ENCODE measurements at regions not wholly inside any gene's neighbourhood (a gene's known extent, or its start where the extent isn't known, plus 50 kb on each side); places are given as distances from the start of the nearest gene placed in this dataset.

GRCh38 chr2:104502901-104503300, 351.0 kb upstream of the POU3F3 start:
- Mint-ChIP-seq H3K27ac (no peak overlapping the region), H3K36me3 (no peaks in the 10 kb centered on the region), H3K9me3 (peaks cover 0 to 2% (median 0%) of the 10 kb centered on the region in 7 donors), H3K4me1 (no peaks in the 10 kb centered on the region), H3K4me3 (no peak overlapping the region), H3K27me3 (ENCODE audit: low read depth in 3 of 3) (peaks cover under 1 to 2% (median 2%) of the 10 kb centered on the region in 3 donors)
- H3K9me3 ChIP-seq (replicated peaks in 1 of 2; ENCODE audit: control insufficient read depth in 1 of 2, insufficient read depth in 1 of 2, low read length in 2 of 2) = no peaks in the 10 kb centered on the region
- no peak overlapping the region for H3K4me3 ChIP-seq (replicated peaks in 1 of 3; ENCODE audit: low read depth in 2 of 3, low read length in 3 of 3)
- TF ChIP-seq, protein P1, sequence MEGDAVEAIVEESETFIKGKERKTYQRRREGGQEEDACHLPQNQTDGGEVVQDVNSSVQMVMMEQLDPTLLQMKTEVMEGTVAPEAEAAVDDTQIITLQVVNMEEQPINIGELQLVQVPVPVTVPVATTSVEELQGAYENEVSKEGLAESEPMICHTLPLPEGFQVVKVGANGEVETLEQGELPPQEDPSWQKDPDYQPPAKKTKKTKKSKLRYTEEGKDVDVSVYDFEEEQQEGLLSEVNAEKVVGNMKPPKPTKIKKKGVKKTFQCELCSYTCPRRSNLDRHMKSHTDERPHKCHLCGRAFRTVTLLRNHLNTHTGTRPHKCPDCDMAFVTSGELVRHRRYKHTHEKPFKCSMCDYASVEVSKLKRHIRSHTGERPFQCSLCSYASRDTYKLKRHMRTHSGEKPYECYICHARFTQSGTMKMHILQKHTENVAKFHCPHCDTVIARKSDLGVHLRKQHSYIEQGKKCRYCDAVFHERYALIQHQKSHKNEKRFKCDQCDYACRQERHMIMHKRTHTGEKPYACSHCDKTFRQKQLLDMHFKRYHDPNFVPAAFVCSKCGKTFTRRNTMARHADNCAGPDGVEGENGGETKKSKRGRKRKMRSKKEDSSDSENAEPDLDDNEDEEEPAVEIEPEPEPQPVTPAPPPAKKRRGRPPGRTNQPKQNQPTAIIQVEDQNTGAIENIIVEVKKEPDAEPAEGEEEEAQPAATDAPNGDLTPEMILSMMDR (IDR thresholded peaks at IDR 0.05) = no peak
- H3K27me3 ChIP-seq (ENCODE audit: control insufficient read depth in 2 of 2, insufficient read depth in 2 of 2, low read length in 2 of 2) = no peaks in the 10 kb centered on the region
- no peak for DNase-seq
- H3K4me1 ChIP-seq (ENCODE audit: control insufficient read depth in 1 of 2, insufficient read depth in 2 of 2, low read length in 2 of 2) = no peaks in the 10 kb centered on the region
- H2AFZ ChIP-seq (ENCODE audit: insufficient read depth, low read depth, low read length, poor library complexity, severe bottlenecking) = no peak overlapping the region
- no peaks in the 10 kb centered on the region for H4K20me1 ChIP-seq (ENCODE audit: insufficient read depth, low read length)
- no peak overlapping the region for H3K9ac ChIP-seq (ENCODE audit: insufficient read depth, low read length, poor library complexity, severe bottlenecking)
- WGBS (ENCODE audit: insufficient coverage) = 91% methylated on average over 5 of the region's 7 CpGs
- no peak overlapping the region for H3K4me2 ChIP-seq (replicated peaks; ENCODE audit: extremely low read depth, low read length, poor library complexity, severe bottlenecking)
- intact Hi-C loops (cut with micrococcal nuclease) = no loop called here
- H3K36me3 ChIP-seq (replicated peaks in 1 of 2; ENCODE audit: control insufficient read depth in 1 of 2, insufficient read depth in 2 of 2, low read length in 2 of 2) = no peaks in the 10 kb centered on the region
- H3K27ac ChIP-seq (ENCODE audit: low read depth in 1 of 2, low read length in 2 of 2) = no peak overlapping the region
- no peaks in the 10 kb centered on the region for H3K79me2 ChIP-seq (ENCODE audit: insufficient read depth, low read length)

DNA sequence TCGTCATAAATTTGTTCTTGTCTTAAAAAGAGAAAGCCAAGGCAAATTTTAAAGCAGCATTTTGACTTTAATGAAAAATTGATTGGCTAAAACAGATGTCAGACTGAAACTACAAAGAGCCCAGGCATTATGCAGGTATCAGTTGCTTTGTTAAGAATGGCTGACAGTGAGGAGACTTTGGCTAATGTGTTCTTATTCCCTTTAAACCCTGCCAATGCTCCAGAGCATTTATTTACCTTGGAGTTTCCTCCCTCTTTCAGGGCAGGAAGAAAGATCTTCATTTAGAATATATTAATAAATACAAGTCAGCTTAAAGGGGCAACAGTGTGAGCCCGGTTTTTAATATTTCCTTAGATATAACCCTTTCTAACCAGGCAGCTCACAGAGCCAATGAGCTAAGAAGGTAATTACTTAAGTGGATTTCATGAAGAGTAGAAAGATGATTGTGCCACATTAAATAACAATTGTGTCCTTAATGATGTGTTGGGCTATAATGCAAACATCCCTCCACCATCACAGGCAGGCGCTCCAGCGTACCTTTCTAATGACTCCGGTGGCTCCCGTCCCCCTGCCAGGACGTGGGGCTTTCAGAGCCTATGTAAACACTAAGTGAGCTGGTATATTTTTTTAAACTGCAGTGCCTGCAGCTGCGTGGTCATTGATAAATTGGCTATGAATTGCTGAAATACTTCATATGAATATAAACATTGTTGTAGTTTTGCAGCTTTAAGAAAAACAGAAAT, 349.4 kb upstream of the POU3F3 start:
- no peaks in the 10 kb centered on the region for H3K27me3 ChIP-seq (ENCODE audit: control insufficient read depth in 2 of 2, insufficient read depth in 2 of 2, low read length in 2 of 2)
- H3K27ac Mint-ChIP-seq = no peak overlapping the region
- no peaks in the 10 kb centered on the region for H3K36me3 ChIP-seq (replicated peaks in 1 of 2; ENCODE audit: control insufficient read depth in 1 of 2, insufficient read depth in 2 of 2, low read length in 2 of 2)
- no CpG with 5 or more reads among the region's 8 CpGs for WGBS (ENCODE audit: insufficient coverage)
- no peak overlapping the region for H3K4me3 Mint-ChIP-seq
- no peaks in the 10 kb centered on the region for H3K4me1 Mint-ChIP-seq
- no peaks in the 10 kb centered on the region for H4K20me1 ChIP-seq (ENCODE audit: insufficient read depth, low read length)
- H3K4me3 ChIP-seq (replicated peaks in 1 of 3; ENCODE audit: low read depth in 2 of 3, low read length in 3 of 3) = no peak overlapping the region
- H3K36me3 Mint-ChIP-seq = no peaks in the 10 kb centered on the region
- TF ChIP-seq, protein P1 (IDR thresholded peaks at IDR 0.05) = no peak
- H3K9ac ChIP-seq (ENCODE audit: insufficient read depth, low read length, poor library complexity, severe bottlenecking) = no peak overlapping the region
- no peak overlapping the region for H3K4me2 ChIP-seq (replicated peaks; ENCODE audit: extremely low read depth, low read length, poor library complexity, severe bottlenecking)
- H3K9me3 ChIP-seq (replicated peaks in 1 of 2; ENCODE audit: control insufficient read depth in 1 of 2, insufficient read depth in 1 of 2, low read length in 2 of 2) = no peaks in the 10 kb centered on the region
- no peak overlapping the region for H2AFZ ChIP-seq (ENCODE audit: insufficient read depth, low read depth, low read length, poor library complexity, severe bottlenecking)
- peaks cover 0 to 5% (median 3%) of the 10 kb centered on the region in 7 donors for H3K9me3 Mint-ChIP-seq
- no peak for DNase-seq
- H3K27me3 Mint-ChIP-seq (ENCODE audit: low read depth in 3 of 3) = peaks cover 2 to 4% (median 2%) of the 10 kb centered on the region in 3 donors
- H3K79me2 ChIP-seq (ENCODE audit: insufficient read depth, low read length) = no peaks in the 10 kb centered on the region
- intact Hi-C loops (cut with micrococcal nuclease) = no loop called here
- no peaks in the 10 kb centered on the region for H3K4me1 ChIP-seq (ENCODE audit: control insufficient read depth in 1 of 2, insufficient read depth in 2 of 2, low read length in 2 of 2)
- H3K27ac ChIP-seq (ENCODE audit: low read depth in 1 of 2, low read length in 2 of 2) = no peak overlapping the region
